ENCODE measurements at regions not wholly inside any gene's neighbourhood (a gene's known extent, or its start where the extent isn't known, plus 50 kb on each side); places are given as distances from the start of the nearest gene placed in this dataset.
"Not testable (repeated sequence)": the region's sequence is repeated elsewhere in the genome, so short reads cannot be mapped to it uniquely, and the experiment has no call there.

GRCh38 chr2:200104015-200104414 is 148.6 kb downstream of the MAIP1 start:
- peak; percentile 74 for DNase-seq

GRCh38 chr2:200107514-200108217 is 152.3 kb downstream of the MAIP1 start:
- no peak for DNase-seq

- no peak for DNase-seq
Measured at GRCh38 chr2:200109421-200109820, 154.0 kb downstream of the MAIP1 start.

GRCh38 chr2:200110381-200110780 is 155.0 kb downstream of the MAIP1 start:
- no peak for DNase-seq

- not testable (repeated sequence) for DNase-seq
Measured at GRCh38 chr2:200113016-200113799, 157.8 kb downstream of the MAIP1 start.

GRCh38 chr2:200119236-200119635 is 163.9 kb downstream of the MAIP1 start:
- DNase-seq, result no peak

GRCh38 chr2:200121931-200122330 is 166.5 kb downstream of the MAIP1 start:
- DNase-seq, result no peak

- no peak for DNase-seq
Measured at GRCh38 chr2:200122683-200123082, 167.3 kb downstream of the MAIP1 start.

GRCh38 chr2:200124665-200125368 is 169.4 kb downstream of the MAIP1 start:
- not testable (repeated sequence) for DNase-seq

- DNase-seq, result no peak
Measured at GRCh38 chr2:200125444-200126284, 170.3 kb downstream of the MAIP1 start.

- DNase-seq, result not testable (repeated sequence)
Measured at GRCh38 chr2:200126285-200126670, 170.9 kb downstream of the MAIP1 start.

- not testable (repeated sequence) for DNase-seq
Measured at GRCh38 chr2:200126680-200127079, 171.3 kb downstream of the MAIP1 start.

GRCh38 chr2:200127848-200128247 is 172.5 kb downstream of the MAIP1 start:
- no peak for DNase-seq

- DNase-seq, result no peak
Measured at GRCh38 chr2:200128296-200128695, 172.9 kb downstream of the MAIP1 start.

- no peak for DNase-seq
Measured at GRCh38 chr2:200129721-200130462, 174.5 kb downstream of the MAIP1 start.

GRCh38 chr2:200130762-200131166 is 175.4 kb downstream of the MAIP1 start:
- peak; percentile 11 for DNase-seq

GRCh38 chr2:200131307-200131706 is 175.2 kb upstream of the SPATS2L start:
- DNase-seq, result no peak

GRCh38 chr2:200135082-200135481 is 171.4 kb upstream of the SPATS2L start:
- DNase-seq, result no peak

- no peak for DNase-seq
Measured at GRCh38 chr2:200136655-200137054, 169.8 kb upstream of the SPATS2L start.

GRCh38 chr2:200137271-200137670 is 169.2 kb upstream of the SPATS2L start:
- no peak for DNase-seq

- no peak for DNase-seq
Measured at GRCh38 chr2:200137691-200138090, 168.8 kb upstream of the SPATS2L start.

All from EL (cell line).